ENCODE measurements at regions not wholly inside any gene's neighbourhood (a gene's known extent, or its start where the extent isn't known, plus 50 kb on each side); places are given as distances from the start of the nearest gene placed in this dataset.
"Not testable (repeated sequence)": the region's sequence is repeated elsewhere in the genome, so short reads cannot be mapped to it uniquely, and the experiment has no call there.

- not testable (repeated sequence) for H3K27ac ChIP-seq
These were observed 234.4 kb upstream of the FRG2C start for GRCh38 chr3:75429561-75430220.

DNA sequence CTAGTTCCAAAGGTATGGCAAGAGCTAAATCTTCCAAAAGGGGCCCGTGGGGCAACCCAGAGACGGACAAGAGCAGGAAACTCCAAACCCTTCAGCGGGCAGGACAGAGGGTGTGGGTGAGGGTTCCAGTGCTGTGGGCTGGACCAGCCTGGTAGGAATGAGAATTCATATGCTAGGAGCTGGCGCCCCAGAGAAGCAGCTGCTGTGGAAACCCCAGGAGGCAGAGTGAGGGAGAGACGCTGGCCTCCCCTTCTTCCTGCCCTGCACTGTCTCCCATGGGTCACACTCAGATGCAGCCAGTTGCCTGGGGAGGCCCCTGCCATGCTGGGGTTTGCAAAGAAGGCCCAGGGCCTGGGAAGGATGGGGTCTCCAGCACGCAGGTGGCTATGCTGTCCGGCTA is 233.7 kb upstream of the FRG2C start:
- H3K4me1 ChIP-seq (replicated peaks); H3K27me3 ChIP-seq (replicated peaks; ENCODE audit: insufficient read depth); H3K9me3 ChIP-seq; H3K27ac ChIP-seq; H3K4me3 ChIP-seq; DNase-seq (ENCODE audit: low spot score); intact Hi-C loops (cut with DNase I); H3K36me3 ChIP-seq: not testable (repeated sequence)
- WGBS, result 86% methylated on average over 7 of the region's 7 CpGs

More at GRCh38 chr3:75429561-75430220, 234.4 kb upstream of the FRG2C start:
- peak; percentile 55 for DNase-seq (ENCODE audit: low spot score)
- intact Hi-C loops (cut with DNase I), result loop anchor here (5.0 kb wide), 1 partner anchor 137 kb away; no protein-coding TSS in a partner anchor
- not testable (repeated sequence) for H3K4me1 ChIP-seq (replicated peaks); H3K4me3 ChIP-seq; H3K9me3 ChIP-seq; H3K27me3 ChIP-seq (replicated peaks; ENCODE audit: insufficient read depth); H3K36me3 ChIP-seq
- TF ChIP-seq, protein P1, sequence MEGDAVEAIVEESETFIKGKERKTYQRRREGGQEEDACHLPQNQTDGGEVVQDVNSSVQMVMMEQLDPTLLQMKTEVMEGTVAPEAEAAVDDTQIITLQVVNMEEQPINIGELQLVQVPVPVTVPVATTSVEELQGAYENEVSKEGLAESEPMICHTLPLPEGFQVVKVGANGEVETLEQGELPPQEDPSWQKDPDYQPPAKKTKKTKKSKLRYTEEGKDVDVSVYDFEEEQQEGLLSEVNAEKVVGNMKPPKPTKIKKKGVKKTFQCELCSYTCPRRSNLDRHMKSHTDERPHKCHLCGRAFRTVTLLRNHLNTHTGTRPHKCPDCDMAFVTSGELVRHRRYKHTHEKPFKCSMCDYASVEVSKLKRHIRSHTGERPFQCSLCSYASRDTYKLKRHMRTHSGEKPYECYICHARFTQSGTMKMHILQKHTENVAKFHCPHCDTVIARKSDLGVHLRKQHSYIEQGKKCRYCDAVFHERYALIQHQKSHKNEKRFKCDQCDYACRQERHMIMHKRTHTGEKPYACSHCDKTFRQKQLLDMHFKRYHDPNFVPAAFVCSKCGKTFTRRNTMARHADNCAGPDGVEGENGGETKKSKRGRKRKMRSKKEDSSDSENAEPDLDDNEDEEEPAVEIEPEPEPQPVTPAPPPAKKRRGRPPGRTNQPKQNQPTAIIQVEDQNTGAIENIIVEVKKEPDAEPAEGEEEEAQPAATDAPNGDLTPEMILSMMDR (IDR thresholded peaks at IDR 0.05), result peak in 3 of 4 experiments; percentile 53 to 82 (median 74)
- peak; percentile 10 for TF ChIP-seq POLR2AphosphoS5 (IDR thresholded peaks at IDR 0.05)
- WGBS, result 55% methylated on average over 9 of the region's 9 CpGs

DNA sequence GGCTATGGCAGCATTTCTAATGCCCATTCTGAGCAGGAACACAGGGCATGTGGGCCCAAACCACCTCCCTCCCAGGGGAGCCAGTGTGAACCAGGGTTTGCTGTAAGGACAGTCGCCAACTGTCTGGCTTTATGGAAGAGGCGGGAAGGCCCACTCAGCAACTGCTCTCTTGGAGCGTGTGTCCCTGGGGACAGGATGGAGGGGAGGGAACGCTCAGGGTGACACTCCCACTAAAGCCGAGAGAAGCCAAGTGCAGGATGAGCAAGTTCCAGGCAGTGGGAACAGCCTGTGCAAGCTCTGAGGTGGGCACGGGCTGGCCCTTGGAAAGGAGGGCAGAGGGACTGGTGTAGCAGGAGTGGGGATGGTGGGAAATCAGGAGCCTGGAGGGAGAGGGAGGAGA is 233.0 kb upstream of the FRG2C start:
- DNase-seq (ENCODE audit: low spot score); H3K9me3 ChIP-seq; H3K4me3 ChIP-seq; H3K4me1 ChIP-seq (replicated peaks); intact Hi-C loops (cut with DNase I); H3K36me3 ChIP-seq; H3K27me3 ChIP-seq (replicated peaks; ENCODE audit: insufficient read depth); H3K27ac ChIP-seq: not testable (repeated sequence)
- WGBS, result 57% methylated on average over 6 of the region's 6 CpGs

DNA sequence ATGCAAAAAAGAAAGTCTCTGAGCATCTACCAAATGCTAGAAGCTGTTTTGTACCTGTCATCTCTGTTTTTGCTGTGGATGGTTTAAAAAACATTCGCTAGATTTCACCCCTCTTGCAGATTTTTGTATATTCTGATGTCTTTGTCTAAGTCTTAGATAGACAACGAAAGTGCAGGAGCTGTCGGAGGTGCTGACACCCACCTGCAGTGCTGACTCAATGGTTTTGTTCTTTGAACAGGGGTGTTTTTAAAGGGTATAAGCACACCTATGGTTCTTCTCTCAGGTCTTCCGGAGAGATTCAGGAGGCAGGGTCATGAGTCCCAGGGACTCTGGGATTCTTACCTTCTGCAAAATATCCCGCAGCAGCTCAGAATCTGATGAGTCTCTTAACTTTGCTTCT is 231.7 kb upstream of the FRG2C start:
- H3K36me3 ChIP-seq; H3K27me3 ChIP-seq (replicated peaks; ENCODE audit: insufficient read depth); DNase-seq (ENCODE audit: low spot score); H3K27ac ChIP-seq; H3K4me1 ChIP-seq (replicated peaks); intact Hi-C loops (cut with DNase I); H3K9me3 ChIP-seq; H3K4me3 ChIP-seq: not testable (repeated sequence)
- 88% methylated on average over 5 of the region's 5 CpGs for WGBS

DNA sequence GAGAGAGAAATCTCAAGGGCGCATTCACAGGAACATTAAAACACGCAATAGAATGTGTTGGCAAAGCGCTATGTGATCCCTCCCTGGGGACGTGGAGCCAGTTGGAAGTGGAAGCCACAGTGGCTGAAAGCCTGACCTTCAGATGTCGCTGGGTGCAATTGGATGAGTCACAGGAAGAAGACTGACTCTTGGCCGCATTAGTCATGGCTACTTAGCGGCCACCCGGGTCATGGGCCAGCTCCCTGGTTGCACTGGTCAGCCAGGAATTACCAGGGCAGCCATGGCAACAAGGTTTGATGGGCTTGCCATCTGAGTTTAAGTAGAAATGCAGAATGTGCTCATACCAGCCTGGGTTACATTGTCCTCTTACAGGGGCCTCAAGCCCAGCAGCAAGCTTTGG is 231.2 kb upstream of the FRG2C start:
- 40% methylated on average over 8 of the region's 8 CpGs for WGBS
- H3K4me1 ChIP-seq (replicated peaks); DNase-seq (ENCODE audit: low spot score); H3K36me3 ChIP-seq; H3K27me3 ChIP-seq (replicated peaks; ENCODE audit: insufficient read depth); H3K27ac ChIP-seq; H3K9me3 ChIP-seq; intact Hi-C loops (cut with DNase I); H3K4me3 ChIP-seq: not testable (repeated sequence)

- 76% methylated on average over 3 of the region's 3 CpGs for WGBS
- intact Hi-C loops (cut with DNase I), result not testable (repeated sequence)
These were observed 230.8 kb upstream of the FRG2C start for GRCh38 chr3:75433295-75433694.

DNA sequence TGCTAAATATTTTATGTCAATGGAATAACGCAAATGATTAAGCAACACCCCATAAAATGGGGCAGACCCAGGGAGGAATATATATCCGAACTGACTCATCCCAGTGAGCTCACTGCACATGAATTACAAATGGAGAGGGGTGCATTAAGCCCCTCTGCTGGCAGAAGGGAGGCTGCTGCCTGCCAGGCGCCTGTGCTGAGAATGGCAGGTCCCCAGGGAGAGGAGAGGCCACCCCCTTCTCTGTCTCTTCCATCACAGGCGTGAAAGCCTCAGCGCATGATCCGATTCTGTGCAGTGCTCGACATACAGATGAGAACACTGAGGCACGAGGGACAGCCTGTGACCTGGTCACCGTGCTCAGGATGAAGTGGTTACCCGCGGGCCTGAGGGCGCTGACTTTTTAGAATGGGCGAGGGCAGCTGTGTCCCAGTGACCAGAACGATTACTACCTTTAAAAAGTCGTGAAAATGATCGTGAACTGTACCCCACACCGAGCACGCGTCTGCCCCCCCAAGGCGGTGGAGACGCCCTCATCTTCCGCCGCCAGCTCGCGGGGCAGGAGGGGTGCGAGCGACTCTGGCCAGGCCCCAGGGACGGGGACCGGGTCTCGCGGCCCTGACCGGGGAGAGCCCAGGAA is 229.7 kb upstream of the FRG2C start:
- intact Hi-C loops (cut with DNase I); H3K36me3 ChIP-seq; H3K27me3 ChIP-seq (replicated peaks; ENCODE audit: insufficient read depth); H3K4me1 ChIP-seq (replicated peaks); DNase-seq (ENCODE audit: low spot score); H3K9me3 ChIP-seq: not testable (repeated sequence)
- Histone ChIP-seq H3K27ac (peak overlapping the region; percentile 88 to 89), H3K4me3 (peak overlapping the region; percentile 79)
- WGBS, result 2% methylated on average over 32 of the region's 32 CpGs

More at GRCh38 chr3:75433295-75433694, 230.8 kb upstream of the FRG2C start:
- not testable (repeated sequence) for H3K4me1 ChIP-seq (replicated peaks); H3K9me3 ChIP-seq; DNase-seq (ENCODE audit: low spot score); H3K36me3 ChIP-seq; H3K27me3 ChIP-seq (replicated peaks; ENCODE audit: insufficient read depth); H3K27ac ChIP-seq; H3K4me3 ChIP-seq

Measured in prostate gland (tissue), 2 donors.